Endothelial cell (in vitro differentiated cells): ENCODE measurements at regions not wholly inside any gene's neighbourhood (a gene's known extent, or its start where the extent isn't known, plus 50 kb on each side); places are given as distances from the start of the nearest gene placed in this dataset.

Source experiments
- DNase-seq: peaks from one replicate; pipeline ENCODE4 v3.0.0; 2021; ENCODE audit warnings: low spot score
- H3K27ac Mint-ChIP-seq: one replicate; pipeline ENCODE4 v1.8.0; 2021; ENCODE audit warnings: mixed read lengths, inconsistent platforms; ENCODE audit not compliant: unreplicated experiment
- H3K27me3 Mint-ChIP-seq: one replicate; pipeline ENCODE4 v1.8.0; 2021; ENCODE audit warnings: mild to moderate bottlenecking, moderate library complexity, mixed read lengths, inconsistent platforms; ENCODE audit not compliant: unreplicated experiment
- H3K36me3 Mint-ChIP-seq: one replicate; pipeline ENCODE4 v1.8.0; 2021; ENCODE audit warnings: mild to moderate bottlenecking, low read depth, mixed read lengths, inconsistent platforms; ENCODE audit not compliant: unreplicated experiment
- H3K4me1 Mint-ChIP-seq: one replicate; pipeline ENCODE4 v1.8.0; 2021; ENCODE audit warnings: mild to moderate bottlenecking, mixed read lengths, inconsistent platforms; ENCODE audit not compliant: unreplicated experiment
- H3K4me3 Mint-ChIP-seq: one replicate; pipeline ENCODE4 v1.8.0; 2021; ENCODE audit warnings: mild to moderate bottlenecking, mixed read lengths, inconsistent platforms; ENCODE audit not compliant: unreplicated experiment
- H3K9me3 Mint-ChIP-seq: one replicate; pipeline ENCODE4 v1.8.0; 2021; ENCODE audit warnings: mixed read lengths, inconsistent platforms; ENCODE audit not compliant: unreplicated experiment
- CTCF ChIP-seq: fragments of 200-600 bp; sonication (generic); IDR thresholded peaks from one replicate; pipeline ENCODE4 v1.5.0; 2021; ENCODE audit warnings: antibody characterized with exemption; ENCODE audit not compliant: unreplicated experiment

GRCh38 chr6:24997905-24998304 lies 62.1 kb upstream of the RIPOR2 start:
- Mint-ChIP-seq H3K4me3 (no peak overlapping the region), H3K9me3 (no peaks in the 10 kb centered on the region), H3K4me1 (peaks cover 10% of the 10 kb centered on the region), H3K36me3 (peaks cover 4% of the 10 kb centered on the region), H3K27me3 (peaks cover 3% of the 10 kb centered on the region), H3K27ac (no peak overlapping the region)
- DNase-seq, result no peak
- no peak for TF ChIP-seq CTCF

GRCh38 chr6:25002326-25003091 lies 66.7 kb upstream of the RIPOR2 start:
- Mint-ChIP-seq H3K9me3 (no peaks in the 10 kb centered on the region), H3K36me3 (peaks cover 4% of the 10 kb centered on the region), H3K4me3 (no peak overlapping the region), H3K27me3 (peaks cover 2% of the 10 kb centered on the region), H3K4me1 (peaks cover 24% of the 10 kb centered on the region), H3K27ac (no peak overlapping the region)
- TF ChIP-seq CTCF, result no peak
- DNase-seq, result no peak

GRCh38 chr6:25004357-25004756 lies 68.6 kb upstream of the RIPOR2 start:
- no peak overlapping the region for H3K27ac Mint-ChIP-seq
- H3K9me3 Mint-ChIP-seq, result no peaks in the 10 kb centered on the region
- no peak for DNase-seq
- no peak for TF ChIP-seq CTCF
- H3K4me3 Mint-ChIP-seq, result no peak overlapping the region
- no peaks in the 10 kb centered on the region for H3K27me3 Mint-ChIP-seq
- peaks cover 27% of the 10 kb centered on the region for H3K4me1 Mint-ChIP-seq
- peaks cover 4% of the 10 kb centered on the region for H3K36me3 Mint-ChIP-seq

GRCh38 chr6:25005010-25005409 lies 69.2 kb upstream of the RIPOR2 start:
- Mint-ChIP-seq H3K36me3 (peaks cover 3% of the 10 kb centered on the region), H3K4me1 (peaks cover 30% of the 10 kb centered on the region), H3K27me3 (no peaks in the 10 kb centered on the region), H3K9me3 (no peaks in the 10 kb centered on the region), H3K27ac (peak overlapping the region; percentile 9), H3K4me3 (no peak overlapping the region)
- no peak for DNase-seq
- TF ChIP-seq CTCF, result no peak

GRCh38 chr6:25006075-25006474 lies 70.3 kb upstream of the RIPOR2 start:
- H3K27ac Mint-ChIP-seq, result peak overlapping the region; percentile 90

More at GRCh38 chr6:25006075-25006474, 70.3 kb upstream of the RIPOR2 start:
- no peak for TF ChIP-seq CTCF
- no peak for DNase-seq
- H3K4me3 Mint-ChIP-seq, result no peak overlapping the region
- H3K36me3 Mint-ChIP-seq, result no peaks in the 10 kb centered on the region
- no peaks in the 10 kb centered on the region for H3K9me3 Mint-ChIP-seq
- H3K4me1 Mint-ChIP-seq, result peaks cover 35% of the 10 kb centered on the region
- H3K27me3 Mint-ChIP-seq, result no peaks in the 10 kb centered on the region
